ENCODE measurements at regions not wholly inside any gene's neighbourhood (a gene's known extent, or its start where the extent isn't known, plus 50 kb on each side); places are given as distances from the start of the nearest gene placed in this dataset.

GRCh38 chr3:78154521-78155186 lies 1114.8 kb downstream of the ROBO2 start:
- no peak for ATAC-seq

- ATAC-seq, result no peak
These were observed 1121.8 kb downstream of the ROBO2 start for GRCh38 chr3:78161736-78162135.

- ATAC-seq, result no peak
These were observed 1123.5 kb downstream of the ROBO2 start for GRCh38 chr3:78163379-78163778.

DNA sequence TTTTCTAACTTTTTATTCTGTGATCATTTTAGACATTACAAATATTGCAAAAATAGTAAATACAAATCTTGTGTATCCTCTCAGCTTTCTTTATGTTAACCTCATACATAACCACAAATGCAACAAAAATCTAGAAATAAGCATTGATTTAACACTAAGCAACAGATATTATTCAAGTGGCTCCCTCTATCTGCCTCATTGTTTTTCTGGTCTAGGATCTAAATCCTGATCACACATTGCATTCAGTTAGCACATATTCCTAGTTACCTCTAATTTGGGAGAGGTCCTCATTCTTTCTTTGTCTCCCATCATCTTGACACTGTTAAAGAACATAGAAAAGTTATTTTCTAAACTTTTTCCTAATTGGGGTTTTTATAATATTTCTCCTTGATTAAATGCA lies 1126.0 kb downstream of the ROBO2 start:
- no peak for ATAC-seq

DNA sequence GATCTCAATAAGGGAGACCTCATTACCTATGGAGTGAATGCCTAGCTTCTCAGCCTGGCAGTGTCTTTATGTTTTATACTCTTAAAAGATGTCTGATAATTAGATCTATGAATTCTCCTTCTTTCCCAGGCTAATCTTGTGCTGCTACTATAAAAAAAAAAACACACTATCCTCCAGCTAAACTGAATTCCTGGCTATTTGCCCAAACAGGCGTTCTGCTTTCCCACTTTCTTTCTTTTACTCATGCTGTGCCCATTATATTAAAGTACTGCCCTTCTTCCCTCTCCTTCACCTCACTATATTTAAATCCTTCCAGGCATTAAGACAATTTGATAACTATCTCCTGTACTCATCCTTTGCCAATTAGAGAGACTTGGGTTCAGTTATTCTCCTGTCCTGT lies 1134.9 kb downstream of the ROBO2 start:
- no peak for ATAC-seq

- ATAC-seq, result no peak
These were observed 1137.0 kb downstream of the ROBO2 start for GRCh38 chr3:78176869-78177268.

DNA sequence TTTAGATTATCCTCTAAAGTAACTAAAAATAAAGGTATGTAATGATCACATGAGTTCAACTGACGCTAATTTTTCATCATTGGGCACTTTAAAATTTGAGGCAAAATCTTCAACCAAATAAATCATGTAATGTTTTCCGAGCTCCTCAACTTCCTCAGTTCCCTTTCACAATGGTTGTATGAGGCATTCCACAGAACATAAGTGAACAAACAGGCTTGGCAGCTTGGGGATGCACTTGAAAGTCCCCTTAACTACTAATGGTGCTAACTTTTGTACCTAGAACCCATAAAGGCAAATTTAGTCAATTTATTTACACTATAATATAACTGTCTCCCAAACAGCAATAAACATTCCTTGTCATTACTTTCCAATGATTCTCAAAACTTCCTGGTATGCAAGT lies 1137.9 kb downstream of the ROBO2 start:
- ATAC-seq, result no peak

- ATAC-seq, result no peak
These were observed 1138.3 kb downstream of the ROBO2 start for GRCh38 chr3:78178209-78178608.

DNA sequence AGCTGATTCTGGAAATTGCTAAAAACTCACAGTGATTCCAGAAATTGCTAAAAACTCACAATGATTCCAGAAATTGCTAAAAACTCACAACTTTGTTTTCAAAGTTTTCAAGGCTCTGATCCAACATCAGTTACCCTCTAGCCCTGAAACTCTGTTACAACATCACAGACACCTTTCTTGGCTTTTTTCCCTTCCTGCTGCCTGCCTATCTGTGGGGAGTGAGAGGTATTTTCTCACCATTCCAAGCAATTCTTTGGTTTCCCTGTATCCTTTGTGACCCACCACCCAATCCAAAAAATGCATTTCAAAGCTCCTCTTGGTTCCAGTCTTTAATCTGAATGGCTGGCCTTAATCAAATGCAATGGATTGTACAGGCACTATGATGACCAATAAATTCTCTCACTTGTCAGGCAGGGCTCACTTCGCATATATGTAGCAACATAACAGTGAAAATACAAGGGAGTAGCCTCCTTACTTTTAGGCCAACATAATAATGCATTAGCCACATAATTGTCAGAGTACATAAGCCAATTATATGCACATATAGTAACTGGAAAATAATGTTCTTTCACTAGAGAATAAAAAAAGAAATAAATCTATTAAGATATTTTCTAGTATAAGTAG lies 1139.0 kb downstream of the ROBO2 start:
- no peak for ATAC-seq

DNA sequence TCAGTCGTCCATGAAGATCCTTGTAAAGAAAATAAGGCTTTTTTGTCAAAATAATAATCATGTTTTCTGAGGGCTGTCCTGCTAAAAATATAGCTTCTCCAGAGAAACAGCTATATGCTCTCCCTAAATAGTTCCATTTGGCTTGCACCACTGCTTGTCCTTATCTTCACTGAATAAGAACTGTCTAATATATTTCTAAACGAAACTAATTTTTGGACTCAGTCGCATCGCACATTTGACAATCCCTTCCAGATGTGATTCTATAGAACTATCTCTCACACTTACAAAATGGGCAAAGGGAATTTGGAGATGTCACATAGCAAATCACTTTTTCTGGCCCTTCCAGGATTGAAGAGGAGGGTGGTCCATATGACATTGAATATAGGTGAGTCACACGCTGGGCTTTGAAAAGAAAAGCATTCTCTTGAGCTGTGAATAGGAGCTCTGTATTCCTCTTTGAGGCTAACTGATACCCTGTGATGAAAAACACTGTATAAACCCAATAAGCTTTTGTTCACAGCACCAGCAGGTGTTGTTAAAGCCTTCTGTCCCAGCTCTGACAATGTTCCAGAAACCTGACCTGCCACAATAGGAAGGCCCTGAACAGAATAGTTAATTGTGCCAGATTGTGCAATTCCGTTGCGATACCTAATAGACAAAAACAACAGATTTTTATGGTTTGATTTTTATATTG lies 1144.2 kb downstream of the ROBO2 start:
- no peak for ATAC-seq

- no peak for ATAC-seq
These were observed 1146.5 kb downstream of the ROBO2 start for GRCh38 chr3:78186404-78186803.

- no peak for ATAC-seq
These were observed 1161.2 kb downstream of the ROBO2 start for GRCh38 chr3:78201091-78201490.

- no peak for ATAC-seq
These were observed 1165.1 kb downstream of the ROBO2 start for GRCh38 chr3:78204977-78205376.

DNA sequence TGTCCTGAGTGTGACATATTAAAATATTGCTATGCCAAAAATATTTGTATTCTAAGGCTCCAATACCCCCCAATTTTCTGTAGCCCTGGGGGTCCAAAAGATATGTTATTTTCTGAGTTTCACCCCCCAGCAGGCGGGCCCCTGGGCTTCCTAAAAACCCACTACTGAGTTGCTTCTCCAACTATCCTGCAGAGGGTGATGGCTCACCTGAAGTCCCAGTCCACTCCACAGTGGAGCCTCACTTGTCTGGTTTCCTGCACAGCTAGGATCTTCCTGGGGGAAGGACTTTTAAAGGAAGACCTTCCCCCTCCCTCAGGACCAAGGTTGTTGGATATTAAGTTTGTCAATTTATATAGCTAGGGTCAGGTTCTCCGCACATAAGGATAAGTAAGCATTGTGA lies 1181.4 kb downstream of the ROBO2 start:
- no peak for ATAC-seq

DNA sequence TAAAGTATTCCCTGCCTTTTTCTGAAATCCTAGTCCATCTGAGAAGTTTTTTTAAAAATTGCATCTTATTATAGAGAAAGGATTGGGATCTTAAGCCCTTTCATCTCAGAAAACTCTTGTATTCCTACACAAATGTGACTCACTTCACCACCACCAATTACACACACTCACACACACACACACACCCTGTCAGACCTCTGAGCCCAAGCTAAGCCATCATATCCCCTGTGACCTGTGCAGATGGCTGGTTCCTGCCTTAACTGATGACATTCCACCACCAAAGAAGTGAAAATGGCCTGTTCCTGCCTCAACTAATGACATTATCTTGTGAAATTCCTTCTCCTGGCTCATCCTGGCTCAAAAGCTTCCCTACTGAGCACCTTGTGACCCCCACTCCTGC lies 1181.9 kb downstream of the ROBO2 start:
- no peak for ATAC-seq

GRCh38 chr3:78235841-78236240 lies 1195.9 kb downstream of the ROBO2 start:
- no peak for ATAC-seq

GRCh38 chr3:78238811-78239210 lies 1198.9 kb downstream of the ROBO2 start:
- ATAC-seq, result no peak

DNA sequence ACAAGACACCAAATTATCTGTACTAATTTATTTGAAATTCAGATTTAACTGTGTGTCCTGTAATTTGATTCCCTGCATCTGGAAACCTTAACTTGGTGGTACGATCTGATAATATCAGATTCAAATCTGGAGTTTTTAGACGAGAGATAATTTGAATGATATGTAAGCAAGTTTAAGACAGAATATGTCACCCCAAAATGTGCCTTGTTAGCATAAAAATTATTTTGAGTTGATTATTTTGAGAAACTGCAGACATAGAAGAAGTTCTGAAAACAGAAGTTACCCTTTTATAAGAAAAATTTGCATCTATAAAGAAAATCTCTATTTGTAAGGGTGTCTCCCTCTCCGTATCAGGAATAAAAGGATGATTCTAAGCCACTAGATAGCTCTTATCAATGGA lies 1202.8 kb downstream of the ROBO2 start:
- no peak for ATAC-seq

GRCh38 chr3:78244136-78244535 lies 1204.2 kb downstream of the ROBO2 start:
- no peak for ATAC-seq

GRCh38 chr3:78249294-78249693 lies 1209.4 kb downstream of the ROBO2 start:
- ATAC-seq, result no peak

DNA sequence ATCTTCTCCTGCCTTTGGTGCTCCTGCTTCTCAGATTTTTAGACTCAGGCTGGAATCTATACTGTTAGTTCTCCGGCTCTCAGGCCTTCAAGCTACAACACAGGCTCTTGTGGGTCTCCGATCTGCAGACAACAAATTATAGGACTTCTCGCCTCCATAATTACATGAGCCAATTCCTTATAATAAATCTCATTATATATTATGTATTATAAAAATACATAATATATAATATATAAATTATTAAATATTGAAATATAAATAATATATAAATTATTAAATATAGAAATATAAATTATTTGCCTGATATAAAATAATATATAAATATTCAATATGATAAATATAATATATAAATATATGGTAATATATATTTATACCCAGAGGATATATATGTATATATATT lies 1214.0 kb downstream of the ROBO2 start:
- ATAC-seq, result no peak

- no peak for ATAC-seq
These were observed 1215.5 kb downstream of the ROBO2 start for GRCh38 chr3:78255403-78255802.

- no peak for ATAC-seq
These were observed 1216.2 kb downstream of the ROBO2 start for GRCh38 chr3:78256123-78256522.

GRCh38 chr3:78257951-78258530 lies 1218.1 kb downstream of the ROBO2 start:
- no peak for ATAC-seq
